GM18505 (cell line): ENCODE measurements at regions not wholly inside any gene's neighbourhood (a gene's known extent, or its start where the extent isn't known, plus 50 kb on each side); places are given as distances from the start of the nearest gene placed in this dataset.
"Not testable (repeated sequence)": the region's sequence is repeated elsewhere in the genome, so short reads cannot be mapped to it uniquely, and the experiment has no call there.

Experiments
- ATAC-seq: cut with Tn5 transposase; IDR thresholded peaks from one replicate; pipeline ENCODE4 v1.9.1; 2021; ENCODE audit not compliant: unreplicated experiment
- POLR2A ChIP-seq: IDR thresholded peaks from 4 replicates; pipeline ENCODE4 v1.6.1; 2011; ENCODE audit warnings: borderline replicate concordance; ENCODE audit not compliant: insufficient read depth, insufficient read length; ENCODE audit errors: extremely low read depth

GRCh38 chr2:155547571-155547970, 785.0 kb downstream of the NR4A2 start:
- ATAC-seq: no peak
- TF ChIP-seq POLR2A: no peak

- TF ChIP-seq POLR2A: no peak
- no peak for ATAC-seq
Observed at GRCh38 chr2:155546721-155547555, 785.6 kb downstream of the NR4A2 start.

GRCh38 chr2:155539028-155539427, 793.5 kb downstream of the NR4A2 start:
- ATAC-seq: not testable (repeated sequence)

GRCh38 chr2:155528034-155528433, 804.5 kb downstream of the NR4A2 start:
- no peak for ATAC-seq
- TF ChIP-seq POLR2A: no peak

- TF ChIP-seq POLR2A: no peak
- no peak for ATAC-seq
Observed at GRCh38 chr2:155525199-155525598, 807.3 kb downstream of the NR4A2 start.

- ATAC-seq: no peak
- no peak for TF ChIP-seq POLR2A
Observed at GRCh38 chr2:155519529-155520130, 812.9 kb downstream of the NR4A2 start.

GRCh38 chr2:155518094-155518493, 814.4 kb downstream of the NR4A2 start:
- TF ChIP-seq POLR2A: no peak

GRCh38 chr2:155517362-155517761, 815.2 kb downstream of the NR4A2 start:
- ATAC-seq: no peak
- TF ChIP-seq POLR2A: no peak

More at GRCh38 chr2:155518094-155518493, 814.4 kb downstream of the NR4A2 start:
- no peak for ATAC-seq

- TF ChIP-seq POLR2A: no peak
- no peak for ATAC-seq
Observed at GRCh38 chr2:155513248-155513647, 814.8 kb downstream of the KCNJ3 start.

GRCh38 chr2:155502766-155503165, 804.3 kb downstream of the KCNJ3 start:
- TF ChIP-seq POLR2A: no peak
- ATAC-seq: no peak

- ATAC-seq: no peak
- no peak for TF ChIP-seq POLR2A
Observed at GRCh38 chr2:155498106-155498505, 799.6 kb downstream of the KCNJ3 start.

GRCh38 chr2:155494744-155495143, 796.2 kb downstream of the KCNJ3 start:
- TF ChIP-seq POLR2A: no peak
- ATAC-seq: no peak

- ATAC-seq: no peak
- TF ChIP-seq POLR2A: no peak
Observed at GRCh38 chr2:155485141-155485842, 786.8 kb downstream of the KCNJ3 start.

GRCh38 chr2:155481141-155481540, 782.6 kb downstream of the KCNJ3 start:
- no peak for ATAC-seq
- no peak for TF ChIP-seq POLR2A

- ATAC-seq: not testable (repeated sequence)
Observed at GRCh38 chr2:155472018-155472417, 773.5 kb downstream of the KCNJ3 start.
